Medulla oblongata (tissue), 1 donor: ENCODE measurements at regions not wholly inside any gene's neighbourhood (a gene's known extent, or its start where the extent isn't known, plus 50 kb on each side); places are given as distances from the start of the nearest gene placed in this dataset.

Experiments used
- DNase-seq: peaks from one replicate; pipeline ENCODE4 v3.0.0-alpha.2; 2015; ENCODE audit errors: extremely low spot score

DNA sequence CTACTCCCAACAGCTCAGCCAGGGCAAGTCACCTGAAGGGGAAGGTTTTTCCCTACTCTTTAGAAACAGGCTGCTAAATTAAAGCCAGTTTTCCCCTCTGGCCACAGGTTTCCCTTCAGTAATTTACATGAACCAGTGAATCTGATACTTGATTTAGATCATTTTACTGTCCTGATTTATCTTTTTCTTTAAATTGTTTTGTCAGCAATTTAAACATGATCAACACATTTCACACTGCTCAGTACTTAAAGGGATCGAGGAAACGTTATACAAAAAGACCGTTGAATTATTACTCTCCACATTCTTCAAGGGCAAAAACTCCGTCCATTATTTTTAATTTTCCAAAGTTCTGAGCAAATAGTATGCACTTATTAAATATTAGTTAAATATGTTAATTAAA, 1165.7 kb upstream of the GYPC start:
- no peak for DNase-seq

DNA sequence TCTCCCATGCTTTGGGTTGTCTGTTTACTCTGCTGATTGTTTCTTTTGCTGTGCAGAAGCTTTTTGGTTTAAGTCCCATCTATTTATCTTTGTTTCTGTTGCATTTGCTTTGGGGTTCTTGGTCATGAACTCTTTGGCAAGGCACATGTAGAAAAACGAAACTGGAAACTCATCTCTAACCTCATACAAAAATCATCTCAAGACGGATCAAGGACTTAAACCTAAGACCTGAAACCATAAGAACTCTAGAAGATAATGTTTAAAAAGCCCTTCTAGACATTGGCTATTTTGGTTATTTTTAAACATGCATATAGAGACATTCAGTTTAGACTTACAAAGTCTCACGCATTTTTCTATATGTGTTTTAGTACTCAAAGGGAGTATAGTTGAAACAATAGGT, 1164.3 kb upstream of the GYPC start:
- DNase-seq, result no peak

GRCh38 chr2:125512313-125512712, 1143.6 kb upstream of the GYPC start:
- no peak for DNase-seq

DNA sequence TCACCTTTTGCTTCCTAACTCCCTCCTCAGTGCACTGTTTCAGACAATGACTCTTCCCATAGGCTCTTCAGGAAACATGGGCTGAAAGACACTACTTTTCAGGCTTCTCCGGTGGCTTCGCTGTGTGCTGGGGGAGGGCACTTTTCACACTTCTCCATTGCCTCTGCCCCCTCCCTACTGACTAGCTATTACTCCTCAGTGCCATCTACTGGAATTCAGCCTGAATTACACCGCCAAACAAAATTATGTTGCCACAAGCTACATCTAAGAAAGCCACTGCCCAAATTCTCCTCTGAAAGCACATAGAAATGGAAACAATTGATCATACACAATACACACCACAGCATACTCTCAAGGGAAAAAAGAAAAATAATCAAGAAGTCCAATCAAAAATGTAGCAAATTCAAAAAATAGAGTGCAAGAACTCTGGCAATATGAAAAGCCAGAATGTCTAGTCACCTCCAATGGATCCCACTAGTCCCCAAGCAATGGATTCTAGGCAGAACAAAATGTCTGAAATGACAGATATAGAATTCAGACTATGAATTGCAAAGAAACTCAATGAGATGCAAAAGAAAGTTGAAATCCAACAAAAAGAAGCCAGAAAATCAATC, 1139.4 kb upstream of the GYPC start:
- no peak for DNase-seq

GRCh38 chr2:125526093-125526492, 1129.9 kb upstream of the GYPC start:
- no peak for DNase-seq

- no peak for DNase-seq
Observed at GRCh38 chr2:125535089-125535488, 1120.9 kb upstream of the GYPC start.

DNA sequence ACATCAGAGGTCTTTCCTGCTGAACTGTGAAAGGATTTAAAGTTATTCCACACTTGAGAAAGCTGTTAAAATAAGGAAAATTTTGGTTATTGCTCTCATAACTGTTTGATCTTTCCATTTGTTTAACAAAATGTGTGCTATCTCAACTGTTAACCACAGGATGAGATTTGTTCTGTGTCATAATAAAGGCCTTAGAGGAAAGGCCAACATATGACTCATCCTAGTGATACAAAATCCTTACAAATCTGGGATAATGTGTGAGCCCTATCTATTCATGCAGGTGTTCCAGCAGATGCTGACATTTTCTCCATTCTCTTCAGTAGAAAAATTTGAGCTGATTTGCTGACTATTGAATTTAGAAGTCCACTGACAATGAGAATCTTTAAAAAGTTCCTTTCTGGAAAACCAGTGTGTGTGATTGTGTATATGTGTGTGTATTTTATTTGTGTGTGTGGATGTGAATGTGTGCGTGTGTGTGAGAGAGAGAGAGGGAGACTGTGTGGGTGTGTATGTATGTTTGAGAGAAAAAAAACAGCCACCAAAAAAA, 1111.9 kb upstream of the GYPC start:
- no peak for DNase-seq

GRCh38 chr2:125553768-125554167, 1102.2 kb upstream of the GYPC start:
- DNase-seq, result no peak

- DNase-seq, result no peak
Observed at GRCh38 chr2:125554956-125555355, 1101.0 kb upstream of the GYPC start.

- no peak for DNase-seq
Observed at GRCh38 chr2:125559186-125559585, 1096.8 kb upstream of the GYPC start.

- DNase-seq, result no peak
Observed at GRCh38 chr2:125560855-125561254, 1095.1 kb upstream of the GYPC start.

GRCh38 chr2:125561302-125561701, 1094.7 kb upstream of the GYPC start:
- no peak for DNase-seq

- no peak for DNase-seq
Observed at GRCh38 chr2:125562924-125563323, 1093.0 kb upstream of the GYPC start.

GRCh38 chr2:125564471-125564870, 1091.5 kb upstream of the GYPC start:
- DNase-seq, result no peak

GRCh38 chr2:125566422-125566821, 1089.5 kb upstream of the GYPC start:
- DNase-seq, result no peak

DNA sequence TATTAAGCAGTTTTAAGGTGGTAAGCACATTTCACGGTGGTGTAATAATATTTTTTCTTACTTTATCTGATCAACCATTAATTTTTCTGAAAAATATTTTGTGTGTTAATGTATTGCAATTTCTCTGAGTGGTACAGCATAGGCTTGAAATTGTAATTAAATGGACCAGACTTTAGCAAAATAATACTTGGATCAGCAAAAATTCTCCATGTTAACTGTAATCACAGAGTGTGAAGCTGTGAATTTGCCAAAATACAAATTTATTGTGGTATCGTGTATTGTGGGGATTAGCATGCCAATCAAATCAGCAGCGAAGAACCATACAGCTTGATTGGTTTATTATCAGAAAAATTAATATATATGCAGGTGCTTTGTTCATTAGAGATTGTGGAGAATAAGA, 1088.9 kb upstream of the GYPC start:
- no peak for DNase-seq

GRCh38 chr2:125572660-125573059, 1083.3 kb upstream of the GYPC start:
- DNase-seq, result no peak

GRCh38 chr2:125573432-125573831, 1082.5 kb upstream of the GYPC start:
- no peak for DNase-seq

DNA sequence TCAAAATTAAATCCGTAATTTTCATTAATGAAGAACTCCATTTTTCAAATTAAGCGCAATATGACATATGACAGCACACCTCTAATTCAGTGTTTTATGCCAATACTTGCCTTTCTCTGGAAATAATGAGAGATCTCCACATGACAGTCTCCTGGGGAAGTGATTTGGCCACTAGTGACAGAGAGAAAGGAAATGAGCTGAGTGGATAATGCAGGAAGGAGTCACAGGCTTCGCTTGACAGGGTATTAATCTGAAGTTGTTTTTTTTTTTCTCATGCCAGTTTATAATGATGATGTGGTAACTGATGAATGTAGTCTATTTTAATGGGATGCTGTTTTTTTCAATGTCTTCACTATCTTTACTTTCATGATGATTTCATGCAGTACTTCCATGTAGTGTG, 1079.4 kb upstream of the GYPC start:
- DNase-seq, result no peak

GRCh38 chr2:125581557-125581956, 1074.4 kb upstream of the GYPC start:
- no peak for DNase-seq

GRCh38 chr2:125582516-125582915, 1073.4 kb upstream of the GYPC start:
- no peak for DNase-seq

GRCh38 chr2:125584732-125585131, 1071.2 kb upstream of the GYPC start:
- no peak for DNase-seq

DNA sequence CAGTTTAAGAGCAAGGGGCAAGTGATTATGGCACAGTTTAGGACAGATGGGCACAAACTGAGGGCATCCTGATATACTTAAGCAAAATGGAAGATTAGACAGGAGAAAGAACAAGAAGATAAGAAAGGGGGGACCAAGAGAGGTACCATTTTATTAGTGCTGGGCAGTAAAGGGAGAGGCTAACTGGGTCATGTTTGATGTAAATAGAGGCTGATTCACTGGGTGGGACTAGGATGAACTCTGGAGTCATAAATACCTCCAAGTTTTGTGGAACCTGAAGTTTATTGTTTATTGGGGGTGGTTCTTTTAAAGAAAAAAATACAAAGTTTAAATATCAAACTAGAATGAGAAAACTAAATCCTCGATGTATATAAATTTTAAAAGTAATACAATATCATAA, 1067.2 kb upstream of the GYPC start:
- DNase-seq, result no peak

- DNase-seq, result no peak
Observed at GRCh38 chr2:125591954-125592353, 1064.0 kb upstream of the GYPC start.
